K562 (cell line): ENCODE measurements at regions not wholly inside any gene's neighbourhood (a gene's known extent, or its start where the extent isn't known, plus 50 kb on each side); places are given as distances from the start of the nearest gene placed in this dataset.

Experiments used
- ATAC-seq: fragments of 200-7000 bp; cut with Tn5 transposase; 3 replicates; pipeline ENCODE4 v1.9.1; 2020; ENCODE audit warnings: moderate library complexity
- BruUV-seq: library from RNA; stranded (reverse); fragments of 400-500 nt; replicated peaks from 2 replicates; lab custom pipeline; 2021; lab: Mats Ljungman, UMichigan
- CTCF ChIA-PET: fragments of 300-600 bp; formaldehyde crosslinking; extraction: SDS; loops from one replicate; lab custom pipeline; 2021; ENCODE audit warnings: low intra/inter-chr PET ratio; lab: Yijun Ruan, JAX
- POLR2A ChIA-PET: fragments of 300-600, 350-650 bp; sonication (Branson Sonifier 250); formaldehyde crosslinking; extraction: SDS; loops from one replicate; lab custom pipeline; 2021; ENCODE audit warnings: antibody characterized with exemption, inconsistent platforms; lab: Yijun Ruan, JAX
- DNase-seq, 4 experiments: peaks; one replicate each; pipeline versions ENCODE4 v3.0.0 to v3.0.0-alpha.2; 2011 to 2018; ENCODE audit warnings: low spot score in 3 of 4, mixed read lengths in 3 of 4; ENCODE audit errors: extremely low read depth in 1 of 4
- FAIRE-seq: peaks from 2 replicates; lab custom pipeline; 2011; peaks lifted over from hg19 to GRCh38; lab: Jason Lieb, UNC
- H2AFZ ChIP-seq: 2 replicates; pipeline ENCODE4 v1.6.0; 2011; ENCODE audit warnings: low read depth, low read length, control low read depth, inconsistent platforms
- H3K27ac ChIP-seq: fragments of 200-600 bp; 3 replicates; pipeline ENCODE4 v1.8.0; 2011; ENCODE audit warnings: low read depth, mild to moderate bottlenecking, control low read depth, inconsistent platforms, low read length, moderate library complexity, mixed read lengths; ENCODE audit errors: extremely low read depth
- H3K27me3 ChIP-seq, 2 experiments: fragments of 300-600 bp in 1 of 2; 2 replicates in 1 of 2; 3 replicates in 1 of 2; pipeline versions ENCODE4 v1.6.0 to v1.8.0; 2011; ENCODE audit warnings: inconsistent platforms in 2 of 2, low read length in 2 of 2, mild to moderate bottlenecking in 1 of 2, mixed read lengths in 1 of 2, moderate library complexity in 1 of 2; ENCODE audit not compliant: control insufficient read depth in 2 of 2, insufficient read depth in 2 of 2
- H3K36me3 ChIP-seq: fragments of 300-600 bp; 3 replicates; pipeline ENCODE4 v1.8.0; 2011; ENCODE audit warnings: mild to moderate bottlenecking, low read length, inconsistent platforms; ENCODE audit not compliant: control insufficient read depth, insufficient read depth
- H3K4me1 ChIP-seq, 2 experiments: fragments of 200-600 bp in 1 of 2; replicated peaks in 1 of 2; 2 replicates in 1 of 2; 3 replicates in 1 of 2; pipeline versions ENCODE4 v1.5.1 to v1.8.0; 2011; ENCODE audit warnings: inconsistent platforms in 2 of 2, low read length in 2 of 2, mild to moderate bottlenecking in 1 of 2, mixed read lengths in 1 of 2, moderate library complexity in 1 of 2; ENCODE audit not compliant: control insufficient read depth in 2 of 2, insufficient read depth in 2 of 2
- H3K4me2 ChIP-seq: 2 replicates; pipeline ENCODE4 v1.6.1; 2011; ENCODE audit warnings: low read length, control low read depth, inconsistent platforms, mixed read lengths; ENCODE audit not compliant: insufficient read depth
- H3K4me3 ChIP-seq: fragments of 200-600 bp; sonication (generic), shearing (Covaris generic); 2 replicates; pipeline ENCODE4 v1.5.1; 2016; ENCODE audit warnings: control low read depth, inconsistent platforms
- H3K79me2 ChIP-seq: fragments of 200-600 bp; 3 replicates; pipeline ENCODE4 v1.8.0; 2011; ENCODE audit warnings: low read length, inconsistent platforms; ENCODE audit not compliant: control insufficient read depth, insufficient read depth
- H3K9ac ChIP-seq, 2 experiments: 2 replicates each; pipeline versions ENCODE4 v1.6.0 to v1.6.1; 2011; ENCODE audit warnings: low read depth in 2 of 2, low read length in 2 of 2, control low read depth in 1 of 2, inconsistent platforms in 1 of 2, mild to moderate bottlenecking in 1 of 2, mixed read lengths in 1 of 2; ENCODE audit not compliant: insufficient read depth in 1 of 2
- H3K9me1 ChIP-seq: one replicate; pipeline ENCODE4 v1.6.0; 2011; ENCODE audit warnings: inconsistent platforms, mild to moderate bottlenecking, low read length, moderate library complexity; ENCODE audit not compliant: control insufficient read depth, insufficient read depth
- H3K9me3 ChIP-seq: replicated peaks from 2 replicates; pipeline ENCODE4 v1.5.1; 2011; ENCODE audit warnings: low read depth, low read length, inconsistent platforms; ENCODE audit not compliant: control insufficient read depth, insufficient read depth
- H4K20me1 ChIP-seq: replicated peaks from 2 replicates; pipeline ENCODE4 v1.6.1; 2011; ENCODE audit warnings: low read length, inconsistent platforms, mixed read lengths; ENCODE audit not compliant: control insufficient read depth, insufficient read depth
- AFF1 ChIP-seq, 2 experiments: fragments of 450-650 bp; IDR thresholded peaks; 2 replicates each; pipeline ENCODE4 v1.6.1; 2018; ENCODE audit warnings: mild to moderate bottlenecking in 2 of 2, low read depth in 1 of 2; ENCODE audit not compliant: partially characterized antibody in 2 of 2
- ARHGAP35 ChIP-seq: fragments of 450-650 bp; IDR thresholded peaks from 2 replicates; pipeline ENCODE4 v1.6.1; 2018; ENCODE audit not compliant: partially characterized antibody
- CBX5 ChIP-seq: IDR thresholded peaks from 2 replicates; pipeline ENCODE4 v1.6.1; 2014; ENCODE audit warnings: low read depth, borderline replicate concordance
- CHD1 ChIP-seq: fragments of 200-600 bp; sonication (generic); IDR thresholded peaks from one replicate; pipeline ENCODE4 v1.6.1; 2012; ENCODE audit warnings: mild to moderate bottlenecking, moderate library complexity, low read length, inconsistent platforms
- MYNN ChIP-seq, 2 experiments: sonication (generic); formaldehyde crosslinking in 1 of 2; IDR thresholded peaks; 2 replicates each; pipeline versions ENCODE4 v1.5.0 to v1.6.1; 2016 to 2020; ENCODE audit warnings: antibody characterized with exemption in 1 of 2, missing genetic modification reagents in 1 of 2
- POLR2AphosphoS2 ChIP-seq: IDR thresholded peaks from 2 replicates; pipeline ENCODE4 v1.6.1; 2012; ENCODE audit warnings: low read length, improper control_type of control experiment
- TCF3 ChIP-seq: sonication (generic); formaldehyde crosslinking; IDR thresholded peaks from 2 replicates; pipeline ENCODE4 v1.4.0; 2020; ENCODE audit warnings: mild to moderate bottlenecking, missing genetic modification reagents
- THRAP3 ChIP-seq: fragments of 450-650 bp; IDR thresholded peaks from 2 replicates; pipeline ENCODE4 v1.6.1; 2016; ENCODE audit warnings: mild to moderate bottlenecking, inconsistent platforms, borderline replicate concordance
- ZBTB1 ChIP-seq: sonication (generic); formaldehyde crosslinking; IDR thresholded peaks from 2 replicates; pipeline ENCODE4 v1.8.1; 2023; ENCODE audit warnings: missing genetic modification reagents, low read depth, mild to moderate bottlenecking, borderline replicate concordance
- ZBTB43 ChIP-seq: sonication (generic); formaldehyde crosslinking; IDR thresholded peaks from 2 replicates; pipeline ENCODE4 v1.8.0; 2023; ENCODE audit warnings: mild to moderate bottlenecking, missing genetic modification reagents
- ZFP91 ChIP-seq: sonication (generic); formaldehyde crosslinking; IDR thresholded peaks from 2 replicates; pipeline ENCODE4 v1.8.0; 2022; ENCODE audit warnings: mild to moderate bottlenecking, missing genetic modification reagents
- ZNF395 ChIP-seq: fragments of 200-800 bp; sonication (Bioruptor generic); IDR thresholded peaks from 2 replicates; pipeline ENCODE4 v1.6.1; 2017; ENCODE audit warnings: missing genetic modification characterization, missing compliant biosample characterization
- ZNF583 ChIP-seq: fragments of 250-450 bp; sonication (Bioruptor Pico); IDR thresholded peaks from 2 replicates; pipeline ENCODE4 v1.4.0; 2020
- ZNF76 ChIP-seq: fragments of 250-450 bp; sonication (Bioruptor Pico); IDR thresholded peaks from 2 replicates; pipeline ENCODE4 v1.4.0; 2020; ENCODE audit warnings: mild to moderate bottlenecking, moderate library complexity, borderline replicate concordance
- in situ Hi-C: fragments of 300-500 bp; cut with MboI; formaldehyde crosslinking; loops from 4 replicates; pipeline ENCODE4 v1.15.0; 2018; ENCODE audit warnings: inconsistent platforms, mixed read lengths
- intact Hi-C: fragments of 100-400 bp; cut with micrococcal nuclease; formaldehyde crosslinking; loops from 2 replicates; pipeline ENCODE4 v1.14.2; 2022

GRCh38 chr5:44681906-44682305, 126.8 kb upstream of the MRPS30 start (continued):
- TF ChIP-seq CBX5: no peak

GRCh38 chr5:44679214-44679613, 129.5 kb upstream of the MRPS30 start:
- intact Hi-C loops (no loop called here), in situ Hi-C loops (no loop called here)
- Histone ChIP-seq H4K20me1 (no peaks in the 10 kb centered on the region), H3K27ac (no peak overlapping the region), H2AFZ (no peak overlapping the region), H3K4me1 (no peaks in the 10 kb centered on the region), H3K9me3 (no peaks in the 10 kb centered on the region), H3K4me3 (no peak overlapping the region), H3K9ac (no peak overlapping the region), H3K9me1 (no peaks in the 10 kb centered on the region), H3K36me3 (no peaks in the 10 kb centered on the region), H3K4me2 (no peak overlapping the region), H3K27me3 (no peaks in the 10 kb centered on the region), H3K79me2 (no peaks in the 10 kb centered on the region)
- no peak for FAIRE-seq
- CTCF ChIA-PET: no interaction called here
- no peak for ATAC-seq
- POLR2A ChIA-PET: no interaction called here
- no peak for DNase-seq
- no TSS peak for BruUV-seq
- TF ChIP-seq ZFP91 (CRISPR knock-in tag) (no peak), POLR2AphosphoS2 (no peak), ZBTB1 (CRISPR knock-in tag) (no peak), MYNN (IDR thresholded peaks at IDR 0.05) (no peak), MYNN (CRISPR knock-in tag; IDR thresholded peaks at IDR 0.05) (no peak), ZBTB43 (no peak), TCF3 (CRISPR knock-in tag) (no peak), CHD1 (no peak), ZNF395 (CRISPR knock-in tag) (no peak), AFF1 (IDR thresholded peaks at IDR 0.05; ENCODE audit: low read depth in 1 of 2, partially characterized antibody in 2 of 2) (no peak), THRAP3 (no peak), ZNF76 (CRISPR knock-in tag) (no peak), ARHGAP35 (no peak), ZNF583 (CRISPR knock-in tag) (no peak)
